HG03135 (cell line): ENCODE measurements at regions not wholly inside any gene's neighbourhood (a gene's known extent, or its start where the extent isn't known, plus 50 kb on each side); places are given as distances from the start of the nearest gene placed in this dataset.
"Not testable (repeated sequence)": the region's sequence is repeated elsewhere in the genome, so short reads cannot be mapped to it uniquely, and the experiment has no call there.

Source experiments
- ATAC-seq: cut with Tn5 transposase; IDR thresholded peaks from one replicate; pipeline ENCODE4 v1.9.1; 2021; ENCODE audit warnings: mild to moderate bottlenecking, moderate library complexity; ENCODE audit not compliant: unreplicated experiment

DNA sequence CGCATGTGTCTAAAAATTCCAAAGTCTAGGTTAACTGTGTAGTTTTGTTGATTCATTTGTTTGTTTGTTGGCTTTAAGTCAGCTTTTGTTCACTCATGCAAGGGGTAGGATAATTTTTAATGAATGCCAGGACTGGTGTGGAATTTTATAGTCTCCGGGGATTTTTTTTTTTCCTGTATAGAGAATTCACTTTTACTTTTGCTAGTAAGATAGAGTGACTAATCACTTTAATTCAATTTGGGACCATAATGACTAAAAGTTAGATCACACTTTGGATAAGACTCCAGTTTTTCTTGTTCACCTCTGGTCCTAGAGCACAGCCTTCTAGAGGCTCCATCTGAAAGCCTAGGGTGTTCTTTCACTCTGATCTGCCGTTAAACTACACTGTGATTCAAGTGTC is 1690.0 kb downstream of the PCDH9 start:
- ATAC-seq, result no peak

DNA sequence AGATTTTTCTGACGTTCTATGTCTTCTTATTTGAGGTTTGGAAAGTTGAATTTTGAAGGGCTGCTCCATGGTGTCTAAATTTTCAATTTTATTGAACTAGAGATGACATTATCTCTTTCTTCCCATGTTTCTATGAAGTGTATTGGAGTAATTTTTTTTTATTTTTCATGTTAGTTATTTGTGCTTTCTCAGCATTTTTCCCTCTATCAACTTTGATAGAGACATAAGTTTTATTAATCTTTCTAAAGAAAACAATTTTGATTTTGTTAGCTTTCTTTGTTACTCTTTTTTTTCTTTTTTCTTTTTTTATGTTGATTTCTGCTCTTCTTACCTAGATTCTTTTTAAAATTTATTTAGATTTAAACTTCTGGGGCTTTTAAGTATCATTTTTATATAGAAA is 1694.8 kb downstream of the PCDH9 start:
- no peak for ATAC-seq

DNA sequence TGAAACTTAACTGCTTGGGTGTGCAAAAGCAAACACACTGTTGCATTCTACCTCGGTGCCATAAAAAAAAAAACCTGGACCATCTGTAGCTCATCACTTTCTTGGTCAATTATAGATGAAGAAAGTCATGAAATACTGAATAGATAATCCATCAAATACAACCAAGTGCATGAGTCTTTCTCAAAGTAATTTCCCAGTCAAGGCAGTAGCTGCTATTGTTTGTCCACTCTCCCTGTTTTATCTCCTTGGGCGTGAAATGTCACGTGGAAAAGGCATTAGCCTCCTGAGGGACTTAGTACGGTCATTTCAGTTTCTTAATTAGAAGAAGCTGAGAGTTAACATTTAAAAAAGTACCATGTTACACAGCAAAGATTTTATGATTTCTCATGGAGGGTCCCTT is 1697.9 kb downstream of the PCDH9 start:
- ATAC-seq, result no peak

DNA sequence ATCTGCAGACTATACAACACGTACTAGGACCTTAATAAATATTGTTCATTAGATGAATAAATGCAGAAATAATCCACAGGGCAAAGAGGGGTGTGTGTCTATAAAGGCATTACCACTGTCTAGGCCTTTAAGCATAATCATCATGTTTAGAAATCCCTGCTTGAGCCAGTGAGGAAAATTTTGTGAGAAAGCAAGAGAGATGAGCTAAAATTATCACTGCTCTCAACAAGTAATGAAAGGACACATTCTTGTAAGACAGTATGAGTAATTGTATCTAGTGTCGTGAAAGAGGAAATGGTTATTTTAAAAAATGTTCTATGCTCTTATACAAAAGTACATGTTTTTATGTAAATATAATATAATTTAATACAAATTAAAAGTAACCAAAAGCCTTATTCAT is 1699.4 kb downstream of the PCDH9 start:
- ATAC-seq, result no peak

DNA sequence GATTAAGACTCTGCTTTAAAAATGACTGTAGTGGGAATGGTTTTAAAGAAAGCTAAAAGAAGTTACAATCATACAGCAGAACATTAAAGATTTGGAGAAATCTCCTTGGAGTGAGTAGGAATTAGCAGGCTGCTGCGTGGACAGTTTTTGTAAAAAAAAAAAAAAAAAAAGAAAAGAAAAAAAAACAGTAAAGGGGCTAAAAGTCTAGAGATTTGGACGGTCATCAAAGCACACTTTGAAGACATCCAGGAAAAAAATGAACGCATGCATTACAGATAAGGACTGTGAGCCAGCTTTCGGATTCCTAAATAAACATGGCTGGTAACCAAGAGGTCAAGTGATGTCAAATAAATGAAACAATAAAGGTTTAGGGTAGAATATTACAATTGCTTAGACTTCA is 1700.6 kb downstream of the PCDH9 start:
- no peak for ATAC-seq

DNA sequence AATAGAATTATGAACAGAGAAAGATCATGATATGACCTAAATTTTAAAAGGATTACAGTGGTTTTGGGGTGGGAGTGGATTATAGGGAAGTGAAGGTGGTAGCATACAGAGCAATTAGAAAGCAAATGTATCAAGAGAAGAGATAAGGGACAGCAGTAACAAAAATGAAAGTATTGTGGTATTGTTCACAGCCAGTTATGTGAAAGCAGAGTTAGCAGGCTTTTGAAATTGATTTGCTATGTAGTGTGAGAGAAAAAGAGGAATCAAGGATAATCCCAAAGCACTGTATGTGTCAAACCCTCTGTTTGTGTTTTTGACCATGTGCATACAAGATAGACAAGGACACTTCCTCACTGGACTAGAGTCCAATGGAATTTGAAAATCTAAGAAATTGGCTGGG is 1721.4 kb downstream of the PCDH9 start:
- ATAC-seq, result no peak

DNA sequence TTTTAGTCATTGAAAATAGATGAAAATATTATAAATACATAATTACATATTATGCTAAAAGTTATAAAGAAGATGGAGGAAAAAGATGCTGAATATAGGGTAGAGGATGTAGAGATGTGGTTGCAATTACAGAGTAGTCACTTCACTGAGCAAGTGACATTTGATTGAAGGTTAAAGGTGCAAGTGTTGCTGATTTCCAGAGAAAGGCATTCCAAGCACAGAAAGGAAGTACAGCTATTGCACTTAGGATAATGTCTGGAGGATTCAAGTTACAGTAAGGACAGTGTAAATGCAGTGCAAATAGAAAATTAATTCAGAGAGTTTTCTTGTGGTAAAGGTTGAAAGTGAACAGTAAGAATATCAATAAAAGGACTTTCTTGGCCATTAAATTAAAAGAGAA is 1721.8 kb downstream of the PCDH9 start:
- ATAC-seq, result no peak

DNA sequence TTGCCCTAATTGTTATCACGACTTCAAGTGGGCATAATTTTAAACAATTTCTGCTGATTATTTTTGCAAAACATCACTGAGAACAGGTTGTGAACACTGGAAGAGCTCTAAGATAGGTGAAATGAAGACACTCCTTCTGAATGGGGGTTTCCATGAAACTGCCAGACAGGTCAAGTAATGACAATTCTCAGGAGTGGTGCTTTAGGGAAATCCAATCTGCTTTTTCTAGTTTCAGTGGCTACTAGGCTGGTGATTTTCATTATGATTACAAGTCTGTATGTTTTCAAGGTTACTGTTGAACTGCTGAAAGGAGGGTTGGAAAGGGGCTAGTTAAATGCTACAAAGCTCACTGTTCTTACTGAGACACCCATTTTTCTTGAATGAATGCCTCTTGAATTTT is 1724.2 kb downstream of the PCDH9 start:
- no peak for ATAC-seq

DNA sequence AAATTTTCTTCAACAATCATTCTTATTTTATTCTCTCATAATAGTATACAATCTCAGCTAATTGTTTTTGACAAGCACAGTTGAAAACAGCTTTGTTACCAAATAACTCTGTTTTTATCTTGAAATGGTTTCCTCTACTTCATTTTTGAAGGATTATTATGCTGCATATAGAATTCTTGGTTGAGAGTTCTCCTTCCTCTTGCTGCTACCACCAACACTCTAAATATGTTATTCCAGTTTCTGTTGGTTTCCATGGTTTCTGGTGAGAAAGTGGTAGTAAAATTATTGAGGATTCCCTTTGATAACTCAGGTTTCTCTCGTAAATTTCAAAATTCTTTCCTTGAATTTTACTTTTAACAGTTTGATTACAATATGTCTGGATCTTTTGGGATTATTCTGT is 1725.9 kb downstream of the PCDH9 start:
- no peak for ATAC-seq

DNA sequence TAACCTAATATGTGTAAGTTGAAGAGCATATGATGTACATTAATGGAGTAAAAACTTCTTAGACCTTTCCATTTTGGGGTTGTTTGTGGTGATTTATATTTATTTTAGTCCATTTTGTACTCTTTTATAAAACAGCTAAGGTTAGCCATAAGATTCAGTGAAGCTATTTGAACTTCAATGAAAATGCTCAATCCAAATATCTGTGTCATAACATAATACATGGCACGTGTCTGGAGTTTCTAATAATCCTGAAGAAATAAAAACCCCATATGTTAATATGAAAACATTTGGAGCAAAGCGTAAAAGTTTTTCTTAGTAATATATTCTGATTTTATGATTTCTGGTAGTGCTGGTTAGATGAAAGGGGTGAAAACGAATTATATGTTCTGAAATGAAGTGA is 1729.7 kb downstream of the PCDH9 start:
- ATAC-seq, result no peak

DNA sequence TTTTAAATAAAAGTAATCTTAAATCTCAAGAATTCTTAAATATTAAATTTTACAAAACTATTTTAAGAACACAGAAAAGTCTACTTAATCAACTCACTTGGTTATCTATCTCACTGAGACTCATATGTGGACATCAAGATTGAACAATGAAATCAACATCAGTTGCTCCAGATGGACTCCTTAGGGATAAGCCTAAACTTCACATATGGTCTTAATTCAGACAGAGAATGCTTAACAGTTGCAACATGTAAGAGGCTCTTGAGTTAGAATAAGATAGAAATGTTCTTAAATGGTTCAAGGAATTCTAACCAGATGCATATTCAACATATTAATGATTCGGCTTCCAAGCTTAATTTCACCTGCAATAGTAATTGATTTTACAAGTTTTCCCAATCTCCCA is 1730.9 kb downstream of the PCDH9 start:
- no peak for ATAC-seq

DNA sequence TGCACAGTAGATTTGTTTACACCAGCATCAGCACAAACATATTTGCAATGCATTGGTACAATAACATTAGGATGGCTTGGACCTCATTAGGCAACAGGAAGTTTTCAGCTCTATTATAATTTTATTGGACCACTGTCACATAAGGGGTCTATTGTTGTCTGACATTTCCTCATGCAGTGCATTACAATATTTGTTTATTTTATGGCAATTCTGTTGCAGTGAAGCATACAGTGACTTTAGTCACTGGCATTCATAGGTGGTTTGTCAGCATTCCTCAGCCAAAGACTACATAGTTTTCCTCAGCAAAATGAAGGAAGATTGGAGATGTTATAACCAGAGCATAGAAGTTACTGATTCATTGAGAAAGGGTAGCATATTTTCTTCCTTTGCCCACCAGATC is 1732.9 kb downstream of the PCDH9 start:
- ATAC-seq, result no peak

DNA sequence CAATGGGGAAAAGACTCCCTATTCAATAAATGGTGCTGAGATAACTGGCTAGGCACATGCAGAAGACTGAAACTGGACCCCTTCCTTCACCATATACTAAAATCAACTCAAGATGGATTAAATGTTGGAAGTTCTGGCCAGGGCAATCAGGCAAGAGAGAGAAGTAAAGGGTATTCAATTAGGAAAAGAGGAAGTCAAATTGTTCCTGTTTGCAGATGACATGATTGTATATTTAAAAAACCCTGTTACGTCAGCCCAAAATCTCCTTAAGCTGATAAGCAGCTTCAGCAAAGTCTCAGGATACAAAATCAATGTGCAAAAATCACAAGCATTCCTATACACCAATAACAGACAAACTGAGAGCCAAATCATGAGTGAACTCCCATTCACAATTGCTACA is 1739.4 kb downstream of the PCDH9 start:
- not testable (repeated sequence) for ATAC-seq

DNA sequence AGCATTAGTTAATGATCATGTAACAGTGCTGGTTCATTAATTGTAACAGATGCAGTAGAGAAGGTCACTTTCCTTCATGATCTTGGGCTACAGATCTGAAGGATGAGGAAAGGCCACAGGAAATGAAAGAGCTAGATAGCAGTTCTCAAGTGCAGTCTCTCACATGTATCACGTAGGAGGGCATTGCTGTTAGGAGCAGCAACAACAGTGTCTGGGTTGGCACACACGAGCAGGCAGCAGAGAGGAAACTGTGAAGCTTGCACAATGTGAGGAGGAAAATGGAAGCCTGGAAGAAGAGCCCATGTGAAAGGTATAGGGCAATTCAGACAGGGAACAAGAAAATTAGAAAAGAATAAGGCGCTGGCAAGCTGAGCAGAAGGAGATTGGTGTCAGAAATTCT is 1741.5 kb downstream of the PCDH9 start:
- ATAC-seq, result no peak

DNA sequence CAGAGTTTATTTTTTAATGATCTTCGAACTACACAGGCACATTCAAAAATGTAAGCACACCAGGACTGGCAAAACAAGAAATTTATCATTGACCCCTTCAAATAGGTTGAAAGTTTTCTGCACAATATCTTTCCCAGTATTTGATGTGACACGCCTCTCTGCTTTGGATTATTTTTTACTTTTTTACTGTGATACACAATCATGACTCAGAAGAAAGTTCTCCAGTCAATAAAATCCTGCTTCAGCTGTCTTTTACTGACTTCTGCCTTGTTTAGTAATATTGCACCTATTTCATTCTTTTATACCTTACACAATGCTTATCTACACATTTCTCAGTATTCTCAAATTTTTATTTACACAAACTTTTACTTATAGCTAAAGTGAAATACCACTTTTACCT is 1750.4 kb downstream of the PCDH9 start:
- no peak for ATAC-seq

DNA sequence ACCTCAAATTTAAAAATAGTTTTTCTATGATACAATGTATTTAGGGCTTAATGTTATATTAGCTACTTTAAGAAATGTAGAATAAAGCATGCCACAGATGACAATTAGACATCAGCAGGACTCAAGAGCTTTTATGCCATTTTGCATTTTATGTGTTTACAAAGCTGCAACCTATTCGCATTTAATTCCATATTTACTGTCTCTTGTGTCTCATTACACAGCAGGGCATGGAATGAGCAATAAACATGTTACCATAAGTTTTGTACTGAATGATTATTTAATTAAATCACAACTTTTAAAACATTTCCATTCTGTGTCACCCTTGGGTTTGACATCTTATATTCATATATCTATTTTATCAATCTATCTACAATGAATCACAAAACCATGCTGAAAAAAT is 1756.9 kb downstream of the PCDH9 start:
- ATAC-seq, result no peak

DNA sequence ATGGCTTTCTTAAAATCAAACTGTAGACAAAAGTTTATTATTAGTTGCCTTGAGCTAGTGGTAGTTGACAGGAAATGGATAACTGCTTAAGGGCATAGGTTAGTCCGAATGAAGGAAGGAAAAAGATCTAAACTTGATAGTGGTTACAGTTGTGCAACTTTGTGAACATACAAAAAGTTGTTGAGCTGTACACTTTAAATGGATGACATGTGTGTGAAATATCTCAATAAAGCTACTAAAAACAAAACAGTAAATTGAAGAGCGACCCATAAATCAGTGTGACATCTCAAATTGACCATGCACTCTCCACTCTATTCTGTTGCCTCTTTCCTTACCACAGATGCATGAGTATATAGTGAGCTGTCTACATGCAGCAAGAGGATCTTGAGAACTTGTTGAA is 1757.8 kb downstream of the PCDH9 start:
- no peak for ATAC-seq

DNA sequence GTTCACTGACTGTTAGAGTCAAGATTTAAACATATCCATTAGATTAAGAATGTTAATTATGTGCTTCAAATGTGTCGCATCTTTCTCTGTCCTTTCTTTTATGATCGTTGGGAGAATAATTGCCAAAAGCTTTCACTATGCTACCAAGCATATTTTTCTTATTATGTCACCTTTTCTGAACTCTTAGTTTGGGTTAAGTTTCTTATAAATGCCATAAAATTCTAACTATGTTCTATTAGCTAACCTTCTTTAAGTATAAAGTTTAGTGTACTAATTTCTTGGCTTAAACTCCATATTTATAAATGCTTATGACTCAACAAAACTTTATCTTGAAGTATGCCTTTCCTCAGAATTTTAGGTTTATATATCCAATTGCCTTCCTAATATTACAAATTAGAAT is 1759.4 kb downstream of the PCDH9 start:
- ATAC-seq, result no peak

DNA sequence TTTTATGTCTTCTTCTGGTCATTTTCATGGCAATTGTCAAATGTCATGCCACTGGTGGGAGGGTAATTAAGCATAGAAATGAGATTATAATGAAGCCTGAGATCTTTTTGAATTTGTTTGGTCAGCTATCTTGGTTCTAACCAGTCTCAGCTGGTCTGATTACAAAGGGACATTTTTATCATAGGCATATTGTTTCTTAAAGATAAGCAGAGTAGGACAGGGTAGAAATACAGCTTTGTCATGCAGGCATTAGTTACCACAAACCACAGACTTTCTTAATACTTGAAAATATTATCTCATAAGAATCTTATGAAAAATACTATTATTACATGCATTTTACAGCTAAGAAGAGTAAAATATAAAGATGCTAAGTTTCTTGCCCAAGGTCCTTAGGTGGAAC is 1761.5 kb downstream of the PCDH9 start:
- no peak for ATAC-seq

DNA sequence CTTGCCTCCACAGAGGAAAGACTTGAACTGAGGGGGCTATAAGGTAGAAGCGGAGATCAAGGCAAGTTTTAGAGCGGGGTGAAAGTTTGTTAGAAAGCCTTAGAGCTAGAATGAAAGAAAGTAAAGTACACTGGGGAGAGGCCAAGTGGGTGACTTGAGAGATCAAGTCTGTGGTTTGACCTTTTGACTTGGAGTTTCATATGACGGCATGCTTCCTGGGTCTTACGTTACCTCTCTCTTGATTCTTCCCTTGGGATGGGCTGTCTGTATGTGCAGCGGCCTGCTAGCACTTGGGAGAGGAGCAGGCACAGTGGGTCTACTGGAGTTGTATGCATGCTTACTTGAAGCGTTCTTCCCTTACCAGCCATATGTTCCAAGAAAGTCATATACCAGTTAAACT is 1768.5 kb downstream of the PCDH9 start:
- ATAC-seq, result no peak

DNA sequence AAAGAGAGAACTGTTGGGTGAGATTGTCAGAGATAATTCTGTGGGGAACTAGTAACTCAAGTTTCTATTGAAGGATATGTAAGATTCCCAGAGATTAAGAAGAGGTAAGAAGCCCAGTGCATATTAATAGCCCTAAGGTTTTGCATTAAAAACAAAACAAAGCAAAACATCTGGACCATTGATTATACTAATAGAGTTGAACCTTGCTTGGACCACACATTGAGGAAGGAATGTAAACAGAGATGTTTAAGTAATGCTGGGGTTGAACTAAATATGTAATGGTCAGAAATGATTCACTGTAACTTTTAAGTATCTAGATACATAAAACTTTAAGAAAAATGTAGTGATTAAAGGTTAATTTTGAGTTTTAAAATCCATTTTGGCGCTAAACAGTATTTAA is 1770.0 kb downstream of the PCDH9 start:
- no peak for ATAC-seq

DNA sequence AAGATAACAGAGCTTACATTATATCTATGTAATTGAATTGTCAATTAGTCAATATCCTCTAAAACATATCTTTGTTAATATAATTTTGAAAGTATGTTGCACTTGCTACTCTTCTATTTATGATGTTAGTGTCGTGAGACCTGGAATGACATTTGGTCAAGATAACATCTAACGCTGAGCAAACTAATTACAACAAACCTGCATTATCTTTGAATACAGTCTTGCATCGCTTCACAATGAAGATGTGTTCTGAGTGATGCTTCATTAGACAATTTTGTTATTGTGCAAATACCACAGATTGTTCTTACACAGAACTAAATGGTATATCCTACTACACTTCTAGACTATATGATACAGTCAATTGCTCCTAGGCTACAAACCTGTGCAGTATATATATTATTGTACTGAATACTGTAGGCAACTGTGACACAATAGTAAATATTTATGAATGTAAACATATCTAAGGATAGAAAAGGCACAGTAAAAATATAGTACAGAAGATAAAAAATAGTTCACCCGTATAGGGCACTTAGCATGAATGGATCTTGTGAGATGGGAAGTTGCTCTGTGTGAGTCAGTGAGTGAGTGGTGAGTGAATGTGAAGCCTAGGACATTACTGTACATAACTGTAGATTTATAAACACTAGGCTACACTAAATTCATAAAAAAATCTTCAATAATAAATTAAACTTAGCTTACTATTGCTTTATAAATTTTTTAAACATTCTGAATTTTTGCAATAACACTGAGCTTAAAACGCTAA is 1773.8 kb downstream of the PCDH9 start:
- no peak for ATAC-seq

DNA sequence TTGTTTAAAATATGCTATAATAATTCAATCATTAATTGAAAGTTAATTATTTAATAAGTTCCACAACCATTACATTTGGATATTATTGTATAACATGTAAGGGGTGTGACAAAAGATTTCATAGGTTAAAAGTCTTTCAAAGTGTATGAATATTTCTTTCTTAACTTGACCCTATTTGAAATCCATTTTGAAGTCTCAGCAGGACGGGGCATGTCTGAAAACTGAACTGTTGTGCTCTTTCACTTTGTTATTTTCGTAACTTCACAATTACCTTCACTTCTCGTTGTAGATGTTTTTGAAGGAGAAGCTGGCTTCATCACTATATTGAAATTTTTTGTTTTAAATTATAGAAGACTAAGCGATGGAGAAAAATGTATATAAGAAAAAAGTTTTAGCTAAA is 1775.7 kb downstream of the PCDH9 start:
- ATAC-seq, result no peak
